ENCODE measurements at regions not wholly inside any gene's neighbourhood (a gene's known extent, or its start where the extent isn't known, plus 50 kb on each side); places are given as distances from the start of the nearest gene placed in this dataset.

DNA sequence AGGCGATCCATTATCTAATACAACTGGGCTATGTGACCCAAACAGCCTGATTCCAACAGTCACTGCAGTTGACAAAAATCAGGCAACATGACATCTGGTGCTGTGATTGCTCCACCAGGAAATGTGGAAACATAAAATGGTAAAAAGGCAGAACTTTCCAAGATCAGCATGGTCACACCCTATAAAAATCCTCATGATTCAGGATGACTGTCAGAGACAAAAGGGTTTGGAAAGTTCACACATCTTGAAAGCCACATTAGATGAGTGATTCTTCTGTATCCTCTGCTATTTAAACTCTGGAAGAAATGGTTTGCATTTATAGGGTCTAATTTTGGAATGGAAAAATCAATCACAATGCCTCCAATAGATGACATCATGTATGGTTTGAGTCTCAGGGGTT is 662.6 kb upstream of the IGFBP3 start:
- TF ChIP-seq EZH2phosphoT487 (IDR thresholded peaks at IDR 0.05) (no peak), EZH2 (IDR thresholded peaks at IDR 0.05) (no peak)
- TF ChIP-seq, protein P1, sequence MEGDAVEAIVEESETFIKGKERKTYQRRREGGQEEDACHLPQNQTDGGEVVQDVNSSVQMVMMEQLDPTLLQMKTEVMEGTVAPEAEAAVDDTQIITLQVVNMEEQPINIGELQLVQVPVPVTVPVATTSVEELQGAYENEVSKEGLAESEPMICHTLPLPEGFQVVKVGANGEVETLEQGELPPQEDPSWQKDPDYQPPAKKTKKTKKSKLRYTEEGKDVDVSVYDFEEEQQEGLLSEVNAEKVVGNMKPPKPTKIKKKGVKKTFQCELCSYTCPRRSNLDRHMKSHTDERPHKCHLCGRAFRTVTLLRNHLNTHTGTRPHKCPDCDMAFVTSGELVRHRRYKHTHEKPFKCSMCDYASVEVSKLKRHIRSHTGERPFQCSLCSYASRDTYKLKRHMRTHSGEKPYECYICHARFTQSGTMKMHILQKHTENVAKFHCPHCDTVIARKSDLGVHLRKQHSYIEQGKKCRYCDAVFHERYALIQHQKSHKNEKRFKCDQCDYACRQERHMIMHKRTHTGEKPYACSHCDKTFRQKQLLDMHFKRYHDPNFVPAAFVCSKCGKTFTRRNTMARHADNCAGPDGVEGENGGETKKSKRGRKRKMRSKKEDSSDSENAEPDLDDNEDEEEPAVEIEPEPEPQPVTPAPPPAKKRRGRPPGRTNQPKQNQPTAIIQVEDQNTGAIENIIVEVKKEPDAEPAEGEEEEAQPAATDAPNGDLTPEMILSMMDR (IDR thresholded peaks at IDR 0.05): no peak
